ENCODE measurements at regions not wholly inside any gene's neighbourhood (a gene's known extent, or its start where the extent isn't known, plus 50 kb on each side); places are given as distances from the start of the nearest gene placed in this dataset.
A peak's percentile ranks its signal among the peaks of the same experiment; 100 is the strongest.
"Not testable (repeated sequence)": the region's sequence is repeated elsewhere in the genome, so short reads cannot be mapped to it uniquely, and the experiment has no call there.

DNA sequence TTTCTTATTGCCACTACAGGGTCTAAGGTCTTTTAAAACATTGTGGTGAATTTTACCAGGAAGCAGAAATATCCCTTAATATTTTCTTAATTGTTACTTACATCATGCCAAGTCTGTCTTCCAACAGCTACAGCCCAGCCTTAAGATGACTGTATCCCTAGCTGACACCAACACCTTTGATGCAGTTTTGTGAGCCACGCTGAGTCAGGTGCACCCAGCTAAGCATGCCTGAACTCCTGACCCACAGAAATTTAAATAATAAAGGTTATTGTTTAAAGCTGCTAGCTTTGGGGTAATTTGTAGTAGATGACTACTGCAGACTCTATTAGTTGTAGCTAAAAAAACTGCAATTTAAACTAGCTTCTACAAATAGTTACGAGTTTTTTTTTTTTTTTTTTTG is 1757.9 kb upstream of the LRRTM1 start:
- intact Hi-C loops (cut with DNase I): no loop called here

DNA sequence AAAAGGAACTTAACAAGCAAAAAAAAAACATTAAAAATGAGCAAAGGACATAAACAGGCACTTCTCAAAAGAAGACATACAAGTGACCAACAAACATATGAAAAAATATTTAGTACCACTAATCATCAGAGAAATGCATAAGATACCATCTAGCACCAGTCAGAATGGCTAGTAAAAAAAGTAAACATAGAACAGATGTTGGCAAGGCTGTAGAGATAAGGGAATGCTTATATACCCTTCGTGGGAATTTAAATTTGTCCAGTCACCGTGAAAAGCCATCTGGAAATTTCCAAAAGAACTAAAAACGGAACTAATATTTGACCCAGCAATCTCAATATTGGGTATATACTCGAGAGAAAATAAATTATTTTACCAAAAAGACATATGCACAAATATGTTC is 1751.3 kb upstream of the LRRTM1 start:
- DNase-seq (ENCODE audit: low spot score) (no peak), ATAC-seq (no peak)
- intact Hi-C loops (cut with DNase I): no loop called here

More for the DNA sequence above, 1757.9 kb upstream of the LRRTM1 start:
- DNase-seq (ENCODE audit: low spot score) (no peak), ATAC-seq (no peak)

DNA sequence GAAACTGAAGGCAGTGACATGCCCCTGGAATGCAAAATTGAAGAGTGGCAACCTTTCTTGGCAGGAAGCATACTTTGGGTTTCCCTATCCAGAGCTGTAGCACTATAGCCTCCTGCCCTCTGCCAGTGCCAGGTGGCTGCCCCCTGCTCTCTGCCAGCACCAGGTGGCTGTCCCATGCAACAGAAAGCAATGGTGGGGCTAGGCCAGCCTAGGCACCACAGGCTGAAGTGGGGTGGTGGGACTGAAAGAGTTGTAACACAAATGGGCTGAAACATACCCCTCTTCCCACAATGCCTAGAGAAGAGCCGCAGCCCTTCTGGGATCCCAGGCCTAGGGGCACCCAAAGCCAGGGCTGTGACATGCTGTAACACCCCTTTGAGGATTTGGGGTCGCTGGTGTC is 1739.3 kb upstream of the LRRTM1 start:
- intact Hi-C loops (cut with DNase I): no loop called here
- DNase-seq (ENCODE audit: low spot score) (no peak), ATAC-seq (no peak)

DNA sequence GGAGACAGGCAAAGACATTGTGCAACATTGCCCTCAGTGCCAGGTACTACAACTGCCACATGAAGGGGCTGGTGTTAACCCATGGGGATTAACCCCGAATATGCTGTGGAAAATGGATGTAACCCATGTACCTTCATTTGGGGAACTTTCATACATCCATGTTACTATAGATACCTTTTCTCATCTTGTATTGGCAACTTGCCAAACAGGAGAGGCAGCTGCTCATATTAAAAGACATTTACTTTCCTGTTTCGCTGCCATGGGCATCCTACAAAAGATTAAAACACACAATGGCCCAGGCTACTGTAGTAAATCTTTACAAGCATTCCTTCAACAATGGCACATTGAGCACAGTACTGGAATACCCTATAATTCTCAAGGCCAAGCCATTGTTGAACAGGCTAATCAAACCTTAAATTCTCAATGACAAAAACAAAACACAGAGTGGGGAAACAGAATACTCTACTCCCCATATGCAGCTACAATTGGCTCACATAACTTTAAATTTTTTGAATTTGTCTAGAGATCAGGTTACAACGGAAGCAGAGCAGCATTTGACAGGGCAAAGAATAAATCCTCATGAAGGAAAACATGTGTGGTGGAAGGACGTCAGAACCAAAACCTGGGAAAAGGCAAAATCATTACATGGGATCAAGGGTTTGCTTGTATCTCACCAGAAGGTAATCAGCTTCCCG is 1723.5 kb upstream of the LRRTM1 start:
- intact Hi-C loops (cut with DNase I): no loop called here
- ATAC-seq: no peak
- DNase-seq (ENCODE audit: low spot score): no peak

DNA sequence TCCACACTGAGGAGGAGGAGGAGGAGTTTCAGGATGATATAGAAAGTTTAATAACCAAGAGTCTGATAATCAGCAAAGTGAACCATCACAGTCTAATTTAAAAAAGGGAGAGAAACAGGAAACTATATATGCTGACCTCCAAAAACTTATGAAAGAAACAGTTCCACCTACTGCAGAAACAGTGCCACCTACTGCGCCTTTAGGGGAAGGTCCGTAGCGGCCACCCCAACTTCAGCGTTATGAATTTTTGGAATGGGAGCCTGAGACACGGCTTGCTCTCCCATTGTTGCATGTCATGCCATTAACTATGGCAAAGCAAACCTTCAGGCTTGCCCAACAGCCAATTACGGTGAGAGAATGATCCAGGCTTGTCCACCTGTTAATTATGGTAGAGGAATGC is 1719.2 kb upstream of the LRRTM1 start:
- intact Hi-C loops (cut with DNase I): no loop called here
- DNase-seq (ENCODE audit: low spot score): no peak
- no peak for ATAC-seq

DNA sequence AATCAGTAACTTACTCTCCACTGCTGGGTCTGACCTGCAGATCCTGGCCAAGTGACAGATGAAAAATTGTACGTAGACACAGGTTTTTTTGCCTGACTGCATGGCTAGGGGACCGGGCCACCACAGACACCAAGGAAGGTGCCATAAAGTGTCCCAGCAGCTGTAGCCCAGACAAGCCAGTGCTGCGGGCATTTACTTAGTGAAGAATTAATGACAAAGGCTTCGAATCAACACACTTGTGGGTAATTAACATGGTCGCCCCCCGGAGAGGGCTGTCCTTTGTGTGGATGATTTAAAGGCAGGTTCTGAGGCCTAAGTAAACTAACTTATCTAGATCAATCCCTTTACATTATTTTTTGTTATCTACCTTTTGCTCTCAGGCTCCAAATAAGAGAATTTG is 1709.1 kb upstream of the LRRTM1 start:
- intact Hi-C loops (cut with DNase I): no loop called here
- ATAC-seq (no peak), DNase-seq (ENCODE audit: low spot score) (no peak)

DNA sequence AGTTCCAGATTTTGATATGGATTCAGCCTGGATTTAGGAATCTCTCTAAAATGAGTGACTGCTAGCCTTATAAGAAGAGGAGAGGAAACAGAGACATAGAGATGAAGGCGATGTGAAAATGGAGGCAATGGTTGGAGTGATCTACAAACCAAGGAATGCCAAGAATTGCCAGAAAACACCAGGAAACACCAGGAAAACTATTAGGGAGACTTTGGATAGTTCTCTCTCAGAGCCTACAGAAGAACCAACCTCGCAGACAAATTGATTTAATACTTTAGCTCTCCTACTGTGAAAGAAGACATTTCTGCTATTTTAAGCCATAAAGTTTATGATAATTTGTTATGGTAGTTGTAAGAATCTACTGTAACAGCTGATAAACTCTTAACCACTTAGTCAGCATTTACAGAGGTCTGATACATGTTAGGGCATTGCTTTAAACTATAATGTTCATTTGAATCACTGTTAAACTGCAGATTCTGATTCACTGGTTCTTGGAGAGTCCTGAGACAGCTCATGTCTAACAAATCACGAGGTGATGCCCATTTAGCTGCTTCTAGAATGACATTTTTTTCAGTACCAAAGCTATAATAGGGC is 1702.6 kb upstream of the LRRTM1 start:
- ATAC-seq (no peak), DNase-seq (ENCODE audit: low spot score) (no peak)
- intact Hi-C loops (cut with DNase I): no loop called here

DNA sequence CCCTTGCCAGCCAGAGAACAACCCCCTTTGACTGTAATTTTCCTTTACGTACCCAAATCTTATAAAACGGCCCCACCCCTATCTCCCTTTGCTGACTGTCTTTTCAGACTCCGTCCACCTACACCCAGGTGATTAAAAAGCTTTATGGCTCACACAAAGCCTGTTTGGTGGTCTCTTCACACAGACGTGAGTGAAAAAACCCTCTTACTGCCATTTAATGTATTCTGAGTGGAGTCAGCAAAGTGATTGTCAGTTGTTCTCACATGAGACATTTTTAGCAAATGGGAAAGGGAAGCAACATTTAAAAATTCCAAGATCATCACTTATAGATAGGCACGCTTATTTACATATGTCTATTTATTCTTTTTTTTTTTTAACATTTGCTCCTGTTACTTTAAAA is 1701.3 kb upstream of the LRRTM1 start:
- ATAC-seq; intact Hi-C loops (cut with DNase I); DNase-seq (ENCODE audit: low spot score): not testable (repeated sequence)

DNA sequence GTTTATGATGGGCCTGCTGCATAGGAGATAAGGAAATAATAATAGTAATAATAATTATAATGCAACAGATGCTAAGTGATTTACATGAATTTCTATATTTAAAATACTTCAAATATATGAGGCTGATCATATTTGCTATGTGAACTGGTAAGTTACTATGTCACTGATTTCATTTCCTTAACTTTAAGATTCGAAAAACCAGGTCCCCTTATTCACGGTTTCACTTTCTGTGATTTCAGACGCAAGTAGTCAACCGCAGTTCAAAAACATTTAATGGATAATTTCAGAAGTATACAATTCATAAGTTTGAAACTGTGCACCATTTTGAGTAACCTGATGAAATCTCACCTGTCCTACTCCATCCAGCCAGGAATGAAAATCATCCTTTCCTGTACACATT is 1697.1 kb upstream of the LRRTM1 start:
- ATAC-seq (no peak), DNase-seq (ENCODE audit: low spot score) (no peak)
- intact Hi-C loops (cut with DNase I): no loop called here

DNA sequence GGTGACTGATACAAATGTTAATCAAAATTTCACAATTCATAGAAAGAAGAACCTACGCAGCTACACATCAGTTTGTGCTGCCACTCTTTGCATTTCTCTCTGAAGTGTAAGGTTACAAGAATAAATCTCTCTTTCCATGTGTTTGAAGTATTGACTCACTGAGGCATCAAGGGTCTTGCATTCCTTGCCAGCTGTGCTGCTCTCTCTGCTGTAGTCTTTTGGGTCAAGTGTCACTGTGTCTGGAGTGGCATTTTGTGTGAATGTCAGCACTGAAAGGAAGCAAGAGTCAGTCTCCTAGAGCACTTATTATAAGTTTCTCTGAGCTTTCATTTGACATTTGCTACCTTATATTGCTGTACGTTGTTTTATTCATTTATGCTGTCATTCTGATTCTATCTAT is 1696.1 kb upstream of the LRRTM1 start:
- DNase-seq (ENCODE audit: low spot score) (no peak), ATAC-seq (no peak)
- intact Hi-C loops (cut with DNase I): no loop called here

DNA sequence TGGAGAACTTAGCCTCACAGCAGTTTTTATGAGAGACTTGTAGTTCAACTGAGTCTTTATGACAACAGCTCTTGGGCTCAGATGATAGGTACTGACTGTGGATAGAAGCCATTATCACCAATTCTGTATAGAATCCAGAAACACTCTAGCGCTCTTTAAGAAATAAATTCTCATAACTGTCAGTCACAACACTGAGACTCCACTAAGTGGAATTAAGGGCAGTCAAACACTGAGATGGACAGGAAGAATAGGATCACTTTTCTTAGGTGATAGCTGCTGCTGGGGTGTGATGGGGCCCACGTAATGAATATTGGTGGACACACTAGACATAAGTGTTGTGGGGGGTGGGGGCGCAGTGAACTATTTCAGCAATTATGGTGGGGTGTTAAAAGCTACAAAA is 1691.8 kb upstream of the LRRTM1 start:
- DNase-seq (ENCODE audit: low spot score) (no peak), ATAC-seq (no peak)
- intact Hi-C loops (cut with DNase I): no loop called here

DNA sequence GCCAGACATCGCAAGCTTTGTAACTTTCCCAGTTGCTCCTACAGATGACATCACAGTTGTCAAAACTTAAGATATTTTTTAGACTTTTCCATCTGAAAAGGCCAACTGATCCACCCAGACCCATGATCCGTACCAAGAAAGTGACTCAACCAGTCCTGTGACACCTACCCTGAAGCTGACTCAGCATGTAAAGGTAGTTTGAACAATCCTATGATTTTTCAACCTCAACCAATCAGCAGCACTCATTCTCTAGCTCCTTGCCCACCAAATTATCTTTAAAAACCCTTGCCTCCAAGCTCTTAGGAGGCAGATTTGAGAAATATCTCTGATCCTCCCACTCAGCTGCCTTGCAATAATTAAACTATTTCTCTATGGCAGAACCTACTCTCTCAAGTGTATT is 1686.7 kb upstream of the LRRTM1 start:
- intact Hi-C loops (cut with DNase I): no loop called here
- DNase-seq (ENCODE audit: low spot score) (no peak), ATAC-seq (no peak)

DNA sequence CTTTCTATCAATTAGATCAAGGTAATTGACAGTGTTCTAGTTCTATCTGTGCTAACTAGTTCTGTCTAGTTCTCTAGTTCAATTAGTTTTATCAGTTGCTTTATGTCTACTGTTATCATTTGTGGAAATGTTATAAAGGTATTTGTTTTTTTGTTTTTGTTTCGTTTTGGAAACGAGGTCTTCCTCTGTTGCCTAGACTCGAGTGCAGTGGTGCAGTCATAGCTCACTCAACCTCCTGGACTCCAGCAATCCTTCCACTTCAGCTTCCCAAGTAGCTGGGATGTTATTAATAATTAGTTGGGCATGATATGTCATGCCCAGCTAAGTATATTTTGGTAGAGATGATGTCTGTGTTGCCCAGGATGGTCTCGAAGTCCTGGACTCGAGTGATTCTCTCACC is 1682.8 kb upstream of the LRRTM1 start:
- DNase-seq (ENCODE audit: low spot score) (no peak), ATAC-seq (no peak)
- intact Hi-C loops (cut with DNase I): no loop called here

DNA sequence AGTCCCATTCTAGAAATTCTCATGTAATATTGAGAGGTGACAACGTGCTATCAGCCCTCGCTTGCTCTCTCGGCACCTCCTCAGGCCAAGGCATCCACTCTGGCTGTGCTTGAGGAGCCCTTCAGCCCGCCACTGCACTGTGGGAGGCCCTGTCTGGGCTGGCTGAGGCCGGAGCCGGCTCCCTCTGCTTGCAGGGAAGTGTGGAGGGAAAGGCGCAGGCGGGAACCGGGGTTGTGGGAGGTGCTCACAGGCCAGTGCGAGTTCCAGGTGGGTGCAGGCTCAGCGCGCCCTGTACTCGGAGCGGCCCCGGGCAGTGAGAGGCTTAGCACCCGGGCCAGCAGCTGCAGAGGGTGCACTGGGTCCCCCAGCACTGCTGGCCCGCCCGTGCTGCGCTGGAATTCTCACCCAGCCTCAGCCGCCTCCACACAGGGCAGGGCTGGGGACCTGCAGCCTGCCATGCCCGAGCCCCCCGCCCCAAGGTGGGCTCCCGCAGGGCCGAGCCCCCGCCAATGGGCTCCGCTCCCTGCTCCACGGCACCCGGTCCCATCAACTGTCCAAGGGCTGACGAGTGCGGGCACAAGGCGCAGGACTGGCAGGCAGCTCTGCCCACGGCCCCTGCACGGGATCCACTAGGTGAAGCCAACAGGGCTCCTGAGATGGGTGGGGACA is 1680.6 kb upstream of the LRRTM1 start:
- intact Hi-C loops (cut with DNase I): no loop called here
- ATAC-seq: peak; percentile 20
- no peak for DNase-seq (ENCODE audit: low spot score)

DNA sequence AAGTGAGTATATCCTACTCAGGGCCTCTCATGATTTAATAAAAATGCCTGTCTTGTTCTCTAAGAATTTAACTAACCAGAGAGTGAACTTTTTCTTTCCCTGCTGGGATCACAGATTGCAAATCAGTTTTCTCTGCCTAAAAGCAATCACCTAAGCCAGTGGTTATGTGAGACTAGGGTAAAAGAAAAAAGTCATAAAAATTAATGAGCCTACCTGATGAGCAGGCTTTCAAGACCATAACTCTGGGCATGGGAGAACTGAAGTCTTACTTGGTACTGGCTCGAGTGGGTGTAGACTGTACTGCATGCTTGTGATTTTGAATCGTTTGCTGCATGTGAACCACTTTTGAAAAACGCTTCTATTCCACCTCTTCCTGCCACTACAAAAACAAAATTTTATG is 1677.0 kb upstream of the LRRTM1 start:
- intact Hi-C loops (cut with DNase I): no loop called here
- DNase-seq (ENCODE audit: low spot score) (no peak), ATAC-seq (no peak)

DNA sequence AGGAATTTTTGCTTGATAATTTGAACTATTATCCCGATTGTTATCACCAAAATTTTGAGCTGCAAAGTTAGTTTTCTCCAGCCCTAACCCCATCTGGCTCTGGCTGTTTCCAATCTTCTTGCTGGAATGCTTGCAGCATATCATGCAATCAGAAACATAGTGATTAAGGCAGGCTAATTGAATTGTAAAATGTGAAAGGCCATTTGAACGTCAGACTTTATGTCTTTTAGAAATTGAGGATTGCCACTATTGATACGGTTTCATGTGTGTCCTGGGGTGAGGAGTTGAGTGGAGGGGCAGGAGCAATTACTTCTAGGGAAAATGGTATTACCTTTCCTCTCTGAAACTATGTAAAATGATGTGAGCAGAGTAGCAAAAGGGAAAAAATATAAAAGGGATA is 1674.5 kb upstream of the LRRTM1 start:
- DNase-seq (ENCODE audit: low spot score) (no peak), ATAC-seq (no peak)
- intact Hi-C loops (cut with DNase I): no loop called here

DNA sequence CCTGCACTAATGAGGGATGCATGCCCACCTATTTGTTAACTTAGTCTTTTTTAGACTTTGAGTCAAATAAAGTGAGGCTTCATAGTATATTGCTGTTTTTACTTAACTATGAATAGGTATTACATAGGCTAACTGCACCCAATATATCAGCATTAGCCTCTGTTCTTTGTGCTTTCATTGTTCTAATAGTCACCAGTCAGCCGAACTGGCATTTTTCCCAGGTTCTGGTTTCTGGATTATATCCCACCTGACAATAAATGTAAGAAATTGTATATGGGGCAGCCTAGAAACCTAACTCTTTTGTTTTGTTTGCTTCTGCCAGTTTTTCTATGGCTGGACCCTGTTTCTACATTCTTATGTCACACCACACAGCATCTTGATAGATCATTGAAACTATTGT is 1672.4 kb upstream of the LRRTM1 start:
- intact Hi-C loops (cut with DNase I): no loop called here
- no peak for ATAC-seq
- DNase-seq (ENCODE audit: low spot score): no peak

DNA sequence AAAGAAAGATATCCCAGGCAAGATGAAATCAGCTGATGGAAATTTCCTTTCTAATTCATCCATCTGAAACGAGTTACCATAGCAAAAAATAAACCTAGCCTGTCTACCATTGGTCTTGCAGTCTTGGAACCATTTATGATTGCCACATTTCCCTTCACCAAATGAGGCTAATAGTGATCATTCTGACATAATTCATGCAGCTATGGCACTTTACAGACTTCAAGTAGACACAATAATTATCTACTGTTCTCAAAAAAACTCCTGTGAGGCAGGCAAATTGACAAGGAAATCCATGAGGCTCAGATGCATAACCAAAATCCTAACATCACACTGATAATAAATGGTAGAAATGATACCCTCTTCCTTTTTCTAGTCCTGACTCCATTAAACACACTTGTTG is 1669.7 kb upstream of the LRRTM1 start:
- intact Hi-C loops (cut with DNase I): no loop called here
- no peak for ATAC-seq

DNA sequence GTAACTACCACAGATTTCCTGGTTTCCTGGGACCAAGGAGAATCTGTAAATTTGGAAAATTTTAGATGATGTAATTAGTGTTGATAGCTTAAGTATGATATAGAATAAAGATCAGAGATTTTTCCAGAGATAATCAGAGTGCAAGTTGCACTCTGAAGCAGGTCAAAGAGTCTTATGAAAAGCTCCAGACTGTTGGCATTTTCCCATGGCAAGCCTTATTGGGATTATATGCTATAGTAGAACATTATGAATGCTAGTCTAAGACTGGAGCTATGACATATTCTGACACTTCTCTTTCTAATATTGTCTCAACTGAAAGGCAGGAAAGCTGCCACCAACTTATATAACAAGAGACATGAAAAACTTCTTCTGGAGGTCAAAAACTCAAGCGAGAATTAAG is 1638.3 kb upstream of the LRRTM1 start:
- DNase-seq (ENCODE audit: low spot score) (no peak), ATAC-seq (no peak)
- intact Hi-C loops (cut with DNase I): no loop called here

More for the DNA sequence above, 1669.7 kb upstream of the LRRTM1 start:
- no peak for DNase-seq (ENCODE audit: low spot score)

DNA sequence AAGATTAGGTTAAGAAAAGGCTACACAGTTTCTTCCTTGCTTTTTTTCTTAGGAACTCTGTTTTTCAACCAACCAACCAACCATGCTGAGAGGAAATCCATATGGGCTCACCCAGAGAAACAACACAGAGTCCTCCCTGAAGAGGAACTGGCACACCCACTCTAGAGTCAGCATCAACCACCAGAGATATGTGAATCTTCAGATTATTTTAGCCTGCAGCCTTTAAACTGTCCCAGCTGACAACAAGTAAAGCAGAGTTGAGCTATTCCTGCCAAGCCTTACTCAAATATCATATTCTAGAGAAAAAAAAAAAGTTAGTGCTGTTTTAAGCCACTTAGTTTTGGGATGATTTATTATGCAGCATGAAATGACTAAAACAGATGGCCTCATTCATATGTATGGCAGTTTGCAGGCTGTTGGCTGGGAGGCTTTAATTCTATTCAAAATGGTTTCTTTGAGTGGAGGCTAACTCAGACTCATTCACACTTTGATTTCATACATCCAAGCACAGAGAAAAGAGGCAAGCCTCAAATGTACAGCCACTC is 1637.7 kb upstream of the LRRTM1 start:
- DNase-seq (ENCODE audit: low spot score) (no peak), ATAC-seq (no peak)
- intact Hi-C loops (cut with DNase I): no loop called here
